DMS53 treated with DMSO at 0.1 percent for 48 hours (cell line): ENCODE measurements at regions not wholly inside any gene's neighbourhood (a gene's known extent, or its start where the extent isn't known, plus 50 kb on each side); places are given as distances from the start of the nearest gene placed in this dataset.
"Not testable (repeated sequence)": the region's sequence is repeated elsewhere in the genome, so short reads cannot be mapped to it uniquely, and the experiment has no call there.

Source experiments
- DNase-seq: peaks from one replicate; lab custom pipeline; 2025; ENCODE audit not compliant: unreplicated experiment; lab: John Stamatoyannopoulos, UW

DNA sequence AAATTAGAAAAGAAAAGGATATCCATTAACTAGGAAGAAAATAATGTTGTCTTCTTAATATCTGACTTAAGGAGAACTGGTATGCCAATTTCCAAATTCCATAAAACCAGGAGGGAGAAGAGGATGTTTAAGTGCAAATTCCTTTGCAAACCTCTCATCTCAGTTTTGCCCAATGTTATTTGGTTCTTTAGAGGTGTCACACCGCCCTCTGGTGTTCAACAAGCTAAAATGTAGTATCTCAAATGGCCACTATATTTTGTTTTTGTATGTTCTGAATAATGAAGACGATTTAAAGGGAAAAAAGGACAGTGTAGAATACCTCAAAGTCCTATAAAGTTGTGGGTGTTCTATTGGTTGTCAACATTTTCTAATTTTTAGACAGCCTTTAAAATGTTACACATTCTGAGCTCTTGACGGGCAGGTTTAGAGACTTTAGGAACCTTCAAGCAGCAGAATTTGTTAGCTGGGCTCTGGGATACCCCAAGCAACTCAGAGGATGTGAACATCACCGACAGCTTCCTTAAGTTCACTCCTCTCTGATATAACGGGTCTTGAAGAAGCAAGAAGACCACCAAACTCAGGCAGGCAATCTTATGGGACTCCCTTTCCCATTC is 458.3 kb downstream of the MFSD1 start:
- DNase-seq: peak; percentile 28

- DNase-seq: not testable (repeated sequence)
Measured at GRCh38 chr3:159261333-159261732, 459.5 kb downstream of the MFSD1 start.

DNA sequence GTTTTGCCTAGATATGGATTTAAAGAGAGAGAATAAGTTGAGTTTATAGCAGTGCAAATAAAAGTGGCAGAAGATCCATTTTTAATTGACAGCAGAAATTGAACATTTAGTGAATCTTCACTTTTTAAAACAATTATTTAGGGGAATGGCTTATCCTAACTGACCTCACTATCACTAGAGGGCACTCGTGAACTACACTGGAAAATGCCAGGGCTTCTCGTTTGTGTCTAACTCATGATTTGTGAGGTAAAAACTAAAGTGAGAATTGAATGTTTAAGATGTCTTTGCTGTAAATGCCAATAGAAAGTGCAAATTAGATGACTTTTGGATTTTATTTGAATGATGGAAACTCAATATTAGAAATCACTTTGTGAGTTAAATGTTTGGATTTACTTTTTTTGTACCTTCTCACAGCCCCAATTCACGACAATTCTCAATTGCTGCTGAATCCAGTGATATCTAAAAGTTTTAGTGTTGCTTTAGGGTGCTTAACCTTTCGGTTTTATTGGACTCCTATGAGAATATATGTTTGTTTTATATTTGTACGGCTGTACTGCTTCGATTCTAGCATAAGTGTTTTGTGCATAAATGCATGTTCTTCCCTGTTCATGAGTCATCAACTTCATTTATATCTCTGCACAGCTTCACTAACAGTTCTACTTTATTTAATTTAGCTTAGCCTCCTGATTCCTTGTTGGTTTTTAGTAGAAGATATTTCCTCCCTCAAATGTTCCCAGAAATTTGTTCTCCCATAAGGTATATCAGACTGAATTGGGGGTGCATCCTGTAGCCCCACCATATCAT is 462.1 kb downstream of the MFSD1 start:
- peak; percentile 41 for DNase-seq

- DNase-seq: no peak
Measured at GRCh38 chr3:159265705-159266104, 463.9 kb downstream of the MFSD1 start.

DNA sequence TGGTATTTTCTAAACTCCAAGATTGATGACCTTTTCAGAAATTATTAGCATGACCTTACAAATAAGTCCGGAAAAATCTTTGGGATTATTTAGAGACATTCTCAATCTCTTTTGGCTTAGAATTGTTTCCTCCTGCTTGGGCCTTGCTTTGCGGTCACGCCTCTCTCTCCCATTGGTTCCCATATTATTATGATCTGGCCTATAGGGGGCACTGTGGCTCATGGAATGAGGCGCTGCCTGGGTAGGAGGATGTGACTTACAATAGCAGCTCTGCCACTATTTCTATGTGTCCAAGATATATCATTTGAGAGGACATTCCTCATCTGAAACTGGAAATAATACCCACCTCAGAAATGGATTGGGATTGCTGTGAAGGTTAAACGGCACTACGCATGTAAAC is 464.9 kb downstream of the MFSD1 start:
- DNase-seq: peak; percentile 44

DNA sequence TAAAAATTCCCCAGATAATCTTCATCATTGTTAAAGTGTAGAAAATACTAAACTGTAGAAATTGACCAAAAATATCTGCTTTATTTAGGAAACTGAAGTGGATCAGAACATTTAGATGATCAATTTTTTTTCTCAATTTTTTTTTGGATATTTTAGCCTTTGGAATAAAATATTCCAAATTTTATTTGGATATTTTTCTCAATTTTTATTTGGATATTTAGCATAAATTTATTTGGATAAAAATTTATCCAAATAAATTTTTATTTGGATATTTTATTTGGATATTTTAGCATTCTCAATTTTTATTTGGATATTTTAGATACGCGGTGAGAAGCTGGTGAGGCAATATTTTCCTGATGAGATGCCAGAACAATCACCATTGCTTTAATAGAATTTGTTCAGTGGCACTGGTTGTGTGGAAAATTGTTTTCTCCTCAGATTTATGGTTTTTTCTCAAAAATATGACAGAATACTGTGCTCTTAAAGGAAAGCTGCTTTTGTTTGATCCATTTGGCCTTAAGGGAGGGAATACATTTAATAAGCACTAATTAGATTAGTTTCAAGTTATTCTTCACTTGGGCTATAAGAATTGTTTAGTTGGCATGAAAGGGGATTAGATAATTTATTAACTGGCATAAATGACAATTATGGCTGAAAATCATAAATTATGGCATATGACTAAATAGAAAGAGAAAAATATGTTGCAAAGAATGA is 470.1 kb downstream of the MFSD1 start:
- DNase-seq: no peak

DNA sequence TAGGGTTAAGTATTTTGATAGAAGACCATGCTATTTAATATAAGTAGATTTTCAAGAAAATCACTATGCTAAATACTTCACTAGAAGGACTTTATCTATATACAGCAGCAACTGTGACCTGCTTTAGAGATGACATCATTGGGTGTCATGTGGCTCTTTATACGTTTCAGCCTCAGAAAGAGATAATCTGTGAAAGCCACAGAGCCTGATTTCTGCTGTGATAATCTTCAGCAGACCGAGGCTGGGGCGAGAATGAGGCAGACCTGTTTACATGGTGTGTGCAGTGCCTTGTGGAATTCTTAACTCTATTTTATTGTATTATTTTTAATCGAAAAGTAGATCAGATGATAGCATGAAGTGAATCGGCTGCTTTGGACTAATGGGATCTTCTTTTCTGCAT is 471.2 kb downstream of the MFSD1 start:
- DNase-seq: no peak

DNA sequence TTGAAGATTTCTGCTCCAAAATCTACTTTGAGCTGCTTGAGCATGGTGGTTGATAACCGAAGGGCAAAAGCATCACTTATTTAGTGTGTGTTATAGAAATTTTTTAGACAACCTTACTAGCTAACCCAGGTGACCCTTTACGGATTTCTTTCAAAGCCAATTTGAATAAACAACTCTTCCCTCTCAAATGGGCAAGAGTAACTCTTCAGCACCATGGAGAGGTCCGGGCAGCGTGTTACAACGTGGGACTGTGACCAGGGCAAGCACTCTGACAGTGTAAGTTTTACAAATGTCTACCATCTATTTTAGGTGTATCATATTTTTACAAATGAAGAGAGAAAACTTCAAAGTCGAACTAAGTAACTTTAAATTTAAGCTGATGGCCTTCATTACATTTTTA is 471.8 kb downstream of the MFSD1 start:
- no peak for DNase-seq

DNA sequence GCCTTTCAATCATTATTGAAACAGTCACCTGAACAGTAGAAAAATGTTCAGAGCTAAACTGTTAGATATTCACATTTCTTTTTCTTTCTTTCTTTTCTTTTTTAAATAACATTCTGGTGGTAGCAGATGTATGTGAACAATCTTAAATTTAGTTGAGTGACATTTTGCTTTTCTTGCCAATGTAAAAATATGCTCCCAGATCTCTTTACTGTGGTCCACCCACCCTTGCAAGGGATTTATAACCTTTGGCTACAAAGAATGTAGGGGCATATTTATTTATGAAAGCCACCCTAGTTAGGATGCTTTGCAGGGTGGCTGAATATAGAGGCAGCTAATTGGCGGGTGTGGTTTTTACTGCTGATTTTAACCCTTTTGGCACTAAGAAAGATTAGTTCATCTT is 473.9 kb downstream of the MFSD1 start:
- no peak for DNase-seq

GRCh38 chr3:159277814-159278213 is 476.0 kb downstream of the MFSD1 start:
- DNase-seq: no peak

DNA sequence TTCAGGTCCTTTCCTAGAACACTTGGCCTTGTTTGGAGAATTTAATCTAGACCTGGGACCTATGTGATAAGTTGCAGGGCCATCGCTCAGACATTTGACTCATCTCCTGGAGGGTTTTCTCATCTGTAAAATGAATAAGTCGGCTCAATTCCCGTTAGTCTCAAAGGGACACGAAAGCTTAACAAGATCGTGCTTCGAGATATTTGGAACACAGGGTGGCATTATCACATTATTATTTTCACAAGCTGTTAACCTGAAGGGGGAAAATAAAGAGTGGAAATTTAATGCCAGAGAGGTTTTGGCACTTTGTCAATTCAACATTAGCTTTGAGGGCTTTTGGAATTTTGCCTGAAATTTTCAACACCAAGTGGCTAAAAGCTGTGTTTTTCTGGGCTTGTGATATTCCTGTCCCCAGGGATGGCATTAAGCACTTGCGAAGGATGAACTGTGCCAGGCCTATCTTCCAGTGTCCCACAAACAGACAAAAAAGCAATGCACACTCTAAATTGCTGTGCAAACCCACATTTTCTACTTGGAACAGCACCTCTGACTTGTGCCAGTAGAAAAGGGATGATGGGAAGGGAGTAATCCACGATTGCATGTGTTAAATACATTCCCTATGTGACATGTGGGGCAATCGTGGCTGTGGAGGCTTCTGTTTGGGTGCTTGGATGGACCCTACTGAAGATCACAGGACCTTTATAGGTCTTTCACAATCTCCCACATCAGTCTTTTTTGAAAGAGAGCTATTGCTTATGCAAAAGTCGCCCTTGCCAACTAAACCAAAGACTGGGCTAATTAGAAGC is 478.7 kb downstream of the MFSD1 start:
- DNase-seq: no peak

DNA sequence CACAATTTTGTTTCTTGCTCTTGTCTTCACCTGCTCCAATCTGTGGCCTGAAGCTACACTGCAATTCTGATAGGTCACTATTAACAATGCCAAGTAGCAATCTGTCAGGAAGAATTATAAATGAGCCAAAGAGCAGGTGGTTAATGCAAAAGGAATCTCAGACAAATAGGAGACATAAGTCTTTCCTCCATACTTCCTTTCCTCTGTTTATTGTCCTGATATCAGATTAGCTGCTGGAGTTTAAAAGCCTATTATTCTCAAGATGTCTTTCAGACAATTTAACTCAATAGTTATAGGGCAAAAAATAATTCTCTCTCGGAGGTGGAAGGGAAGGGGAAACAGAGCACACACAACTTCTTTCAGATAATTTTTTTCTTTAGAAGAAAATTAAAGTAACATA is 491.6 kb downstream of the MFSD1 start:
- DNase-seq: no peak

DNA sequence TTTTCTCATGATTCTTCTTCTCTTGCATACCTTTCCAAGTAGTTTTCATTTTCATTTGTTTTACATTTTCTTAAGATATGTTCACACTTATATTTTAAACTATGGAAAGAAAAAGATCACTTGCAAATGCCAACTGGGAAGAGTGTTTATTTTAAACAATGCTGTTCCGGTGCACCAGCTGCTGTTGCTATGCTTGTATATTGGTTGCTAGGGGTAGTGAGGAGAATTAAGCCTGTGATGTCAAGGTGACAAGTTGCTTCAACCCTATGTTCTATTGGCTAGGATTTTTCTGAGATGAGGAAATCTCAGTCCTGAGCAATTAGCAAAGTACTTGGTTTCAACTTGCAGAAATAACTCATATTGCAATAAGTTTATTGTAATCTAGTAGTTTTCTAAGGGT is 500.1 kb downstream of the MFSD1 start:
- DNase-seq: no peak

DNA sequence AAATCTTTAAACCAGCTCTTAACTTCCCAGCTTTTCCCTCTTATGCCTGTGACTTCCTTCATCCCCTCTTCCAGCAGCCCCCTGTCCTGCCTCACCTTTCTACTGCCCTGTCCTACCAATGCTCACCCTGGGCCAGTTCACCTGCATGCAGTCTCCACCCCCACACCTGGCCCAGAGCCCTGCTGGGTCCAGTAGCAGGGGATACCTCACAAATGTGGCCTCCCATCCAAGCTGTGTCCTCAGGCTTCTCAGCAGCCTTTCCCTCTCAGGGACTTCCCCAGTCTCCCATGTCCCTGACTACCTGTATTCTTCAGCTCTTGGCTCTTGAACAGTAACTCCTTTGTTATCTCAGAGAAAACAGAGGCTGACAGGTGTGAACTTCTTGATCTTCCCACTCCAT is 503.2 kb downstream of the MFSD1 start:
- no peak for DNase-seq

- not testable (repeated sequence) for DNase-seq
Measured at GRCh38 chr3:159316706-159317105, 514.9 kb downstream of the MFSD1 start.

GRCh38 chr3:159319156-159319555 is 517.3 kb downstream of the MFSD1 start:
- DNase-seq: no peak

DNA sequence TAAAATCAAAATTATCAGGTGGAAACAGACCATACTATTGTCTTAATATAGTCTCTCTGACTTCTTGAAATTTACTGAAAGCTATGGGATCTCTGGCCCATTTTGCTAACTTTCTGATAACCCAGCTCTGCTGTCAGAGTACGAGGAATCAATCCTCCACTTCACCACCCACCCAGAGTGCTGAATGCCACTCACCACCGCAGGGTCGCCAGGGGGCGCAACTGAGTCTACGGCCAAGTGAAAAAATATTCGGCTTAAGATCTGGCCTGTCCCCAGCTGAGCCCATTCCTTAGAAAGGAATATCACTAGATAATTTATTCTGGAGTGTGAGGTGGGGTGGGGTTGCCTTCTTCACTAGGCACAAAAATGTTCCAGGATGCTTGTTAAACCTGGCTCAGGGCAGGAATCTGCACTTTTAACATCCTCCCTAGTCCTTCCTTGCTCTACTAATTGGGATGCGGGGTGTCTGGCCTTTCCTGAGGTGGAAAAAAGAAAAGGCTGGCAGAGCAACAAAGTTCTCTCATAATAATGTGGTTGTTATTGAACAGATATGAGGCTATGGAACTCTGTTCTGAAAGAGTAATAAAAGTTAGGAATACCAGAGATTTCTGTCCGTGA is 520.6 kb downstream of the MFSD1 start:
- no peak for DNase-seq

DNA sequence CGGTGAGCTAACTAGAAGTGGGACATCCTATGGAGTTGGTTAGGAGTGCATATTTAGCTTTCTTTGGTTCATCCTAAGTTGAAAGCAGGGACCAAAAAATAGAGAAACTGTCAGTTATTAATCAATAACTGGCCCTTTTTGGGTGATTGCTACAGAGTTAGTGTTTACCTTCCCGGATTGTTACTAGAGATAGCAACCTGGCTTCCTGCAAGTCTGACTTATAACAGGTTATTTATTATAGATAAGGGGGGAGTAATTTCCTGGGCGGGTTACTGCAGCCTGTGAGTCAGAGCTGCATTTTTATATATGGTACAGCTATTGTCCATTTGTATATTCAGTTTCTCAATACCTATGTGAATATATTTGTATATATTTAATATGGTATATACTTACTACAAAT is 522.0 kb downstream of the MFSD1 start:
- DNase-seq: no peak

DNA sequence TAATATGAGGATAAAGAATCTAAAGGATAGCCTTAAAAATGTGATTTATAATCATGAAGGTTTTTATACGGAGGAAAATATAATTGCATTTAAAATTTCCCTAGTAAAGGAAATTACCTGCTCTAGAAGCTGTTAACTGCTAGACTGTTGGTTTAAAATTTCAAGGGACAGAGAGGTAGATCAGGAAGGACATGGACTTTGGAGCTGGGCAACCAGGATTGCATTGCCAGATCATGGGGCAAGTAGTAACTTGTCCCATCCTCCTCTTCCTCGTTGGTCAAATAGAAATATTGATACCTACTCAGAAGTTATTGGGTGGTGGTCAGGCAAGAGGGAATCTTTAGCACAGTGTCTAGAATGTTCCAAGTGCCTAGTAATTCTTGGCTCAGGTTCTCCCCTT is 525.1 kb downstream of the MFSD1 start:
- DNase-seq: no peak

- no peak for DNase-seq
Measured at GRCh38 chr3:159332535-159333099, 530.8 kb downstream of the MFSD1 start.

- no peak for DNase-seq
Measured at GRCh38 chr3:159339131-159339530, 537.3 kb downstream of the MFSD1 start.
